Activated naive CD8-positive, alpha-beta T cell (primary cell): ENCODE measurements at regions not wholly inside any gene's neighbourhood (a gene's known extent, or its start where the extent isn't known, plus 50 kb on each side); places are given as distances from the start of the nearest gene placed in this dataset.

ENCODE experiments used
- H3K27ac Mint-ChIP-seq: one replicate; pipeline ENCODE4 v1.8.0; 2021; ENCODE audit warnings: mixed read lengths
- H3K27me3 Mint-ChIP-seq: one replicate; pipeline ENCODE4 v1.8.0; 2021; ENCODE audit warnings: mixed read lengths
- H3K36me3 Mint-ChIP-seq: one replicate; pipeline ENCODE4 v1.8.0; 2021; ENCODE audit warnings: mixed read lengths
- H3K4me1 Mint-ChIP-seq: one replicate; pipeline ENCODE4 v1.8.0; 2021; ENCODE audit warnings: low read depth, mixed read lengths
- H3K4me3 Mint-ChIP-seq: one replicate; pipeline ENCODE4 v1.8.0; 2021; ENCODE audit warnings: mild to moderate bottlenecking, mixed read lengths
- H3K9me3 Mint-ChIP-seq: one replicate; pipeline ENCODE4 v1.8.0; 2021; ENCODE audit warnings: low read depth, mixed read lengths

GRCh38 chr5:159620853-159621540, 290.7 kb upstream of the IL12B start:
- Mint-ChIP-seq H3K4me1 (no peaks in the 10 kb centered on the region), H3K36me3 (peaks cover 10% of the 10 kb centered on the region), H3K27ac (no peak overlapping the region), H3K4me3 (no peak overlapping the region), H3K9me3 (peaks cover 9% of the 10 kb centered on the region), H3K27me3 (peaks cover 5% of the 10 kb centered on the region)

- Mint-ChIP-seq H3K9me3 (no peaks in the 10 kb centered on the region), H3K4me3 (no peak overlapping the region), H3K4me1 (no peaks in the 10 kb centered on the region), H3K36me3 (no peaks in the 10 kb centered on the region), H3K27me3 (peaks cover 3% of the 10 kb centered on the region), H3K27ac (no peak overlapping the region)
These were observed 287.6 kb upstream of the ADRA1B start for GRCh38 chr5:159628703-159629102.

GRCh38 chr5:159629158-159629557, 287.1 kb upstream of the ADRA1B start:
- Mint-ChIP-seq H3K36me3 (no peaks in the 10 kb centered on the region), H3K27ac (no peak overlapping the region), H3K9me3 (no peaks in the 10 kb centered on the region), H3K4me3 (no peak overlapping the region), H3K27me3 (peaks cover 3% of the 10 kb centered on the region), H3K4me1 (no peaks in the 10 kb centered on the region)

DNA sequence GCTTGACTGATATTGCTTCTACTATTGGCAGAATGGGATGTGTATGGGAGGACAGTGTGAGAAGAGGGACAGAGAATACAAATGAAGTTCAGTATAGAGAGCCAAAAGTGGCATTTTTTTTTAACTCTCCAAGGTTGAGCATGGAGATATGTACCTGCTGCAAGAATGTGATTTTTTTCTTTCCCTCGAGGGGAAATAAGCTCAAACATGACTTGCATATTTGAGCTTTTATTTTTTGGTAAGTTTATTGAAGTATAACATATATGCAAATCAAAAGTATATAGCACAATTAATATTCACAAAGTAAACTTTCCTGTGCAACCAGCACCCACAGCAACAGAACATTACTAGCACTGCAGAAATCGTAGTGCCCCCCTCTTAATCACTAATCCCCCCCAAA, 285.7 kb upstream of the ADRA1B start:
- H3K4me3 Mint-ChIP-seq: no peak overlapping the region
- no peak overlapping the region for H3K27ac Mint-ChIP-seq
- no peaks in the 10 kb centered on the region for H3K4me1 Mint-ChIP-seq
- H3K9me3 Mint-ChIP-seq: no peaks in the 10 kb centered on the region
- peaks cover 3% of the 10 kb centered on the region for H3K27me3 Mint-ChIP-seq
- no peaks in the 10 kb centered on the region for H3K36me3 Mint-ChIP-seq

DNA sequence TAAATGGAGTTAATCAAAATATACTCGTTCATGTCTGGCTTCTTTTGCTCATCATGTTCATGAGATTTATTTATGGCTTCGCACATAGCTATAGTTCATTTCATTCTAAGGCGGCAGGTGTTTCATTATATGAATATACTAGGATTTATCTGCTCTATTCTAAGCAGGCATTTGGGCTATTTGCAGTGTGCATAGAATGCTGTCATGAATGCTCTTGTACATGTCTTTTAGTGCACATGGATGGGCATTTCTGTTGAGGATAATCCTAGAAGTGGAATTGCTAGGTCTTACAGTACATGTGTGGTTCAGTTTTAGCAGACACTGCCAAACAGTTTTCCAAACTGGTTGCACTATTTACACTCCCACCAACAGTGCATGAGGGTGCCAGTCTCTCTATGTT, 285.3 kb upstream of the ADRA1B start:
- Mint-ChIP-seq H3K36me3 (no peaks in the 10 kb centered on the region), H3K27me3 (peaks cover 3% of the 10 kb centered on the region), H3K9me3 (no peaks in the 10 kb centered on the region), H3K4me1 (no peaks in the 10 kb centered on the region), H3K4me3 (no peak overlapping the region), H3K27ac (no peak overlapping the region)

DNA sequence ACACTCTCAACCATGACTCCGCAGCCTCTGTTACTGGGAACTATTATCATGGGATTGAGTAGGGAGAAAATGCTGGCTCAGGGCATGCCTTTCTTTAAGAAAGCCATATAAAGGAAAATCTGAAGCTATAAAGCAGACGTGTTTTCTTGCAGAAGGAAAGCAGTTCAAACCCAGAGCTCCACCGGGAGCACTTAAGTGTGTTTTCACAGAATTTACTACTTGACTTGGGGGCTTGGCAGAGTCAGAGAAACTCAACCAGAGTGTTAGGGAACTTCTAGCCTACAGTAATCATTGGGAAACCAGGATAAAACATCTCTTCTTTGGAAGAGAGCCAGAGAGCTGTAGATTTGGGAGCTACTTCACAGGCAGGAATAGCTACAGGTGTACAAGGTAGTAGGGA, 283.4 kb upstream of the ADRA1B start:
- Mint-ChIP-seq H3K27ac (no peak overlapping the region), H3K4me3 (no peak overlapping the region), H3K4me1 (no peaks in the 10 kb centered on the region), H3K27me3 (peaks cover 3% of the 10 kb centered on the region), H3K36me3 (no peaks in the 10 kb centered on the region), H3K9me3 (no peaks in the 10 kb centered on the region)

DNA sequence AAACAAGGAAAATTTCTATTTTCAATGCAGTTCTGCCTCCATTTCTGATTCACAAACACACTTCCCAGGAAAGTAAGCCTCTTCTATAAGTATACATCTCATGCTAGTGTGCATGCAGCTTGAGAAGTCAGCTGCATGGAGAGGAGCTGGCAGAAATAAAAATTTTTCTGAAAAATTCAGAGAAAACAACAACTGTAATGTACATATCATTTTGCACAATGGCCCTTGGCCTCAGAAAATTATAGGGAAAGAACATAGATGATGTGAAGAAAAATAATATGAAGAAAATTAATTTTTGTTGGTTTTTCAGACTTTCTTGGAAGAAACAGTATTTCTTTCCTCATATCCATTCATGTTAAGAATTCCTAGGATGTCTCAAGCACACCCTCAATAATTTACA, 277.8 kb upstream of the ADRA1B start:
- no peaks in the 10 kb centered on the region for H3K9me3 Mint-ChIP-seq
- no peak overlapping the region for H3K4me3 Mint-ChIP-seq
- H3K36me3 Mint-ChIP-seq: no peaks in the 10 kb centered on the region
- peaks cover 3% of the 10 kb centered on the region for H3K27me3 Mint-ChIP-seq
- H3K27ac Mint-ChIP-seq: no peak overlapping the region
- no peaks in the 10 kb centered on the region for H3K4me1 Mint-ChIP-seq

DNA sequence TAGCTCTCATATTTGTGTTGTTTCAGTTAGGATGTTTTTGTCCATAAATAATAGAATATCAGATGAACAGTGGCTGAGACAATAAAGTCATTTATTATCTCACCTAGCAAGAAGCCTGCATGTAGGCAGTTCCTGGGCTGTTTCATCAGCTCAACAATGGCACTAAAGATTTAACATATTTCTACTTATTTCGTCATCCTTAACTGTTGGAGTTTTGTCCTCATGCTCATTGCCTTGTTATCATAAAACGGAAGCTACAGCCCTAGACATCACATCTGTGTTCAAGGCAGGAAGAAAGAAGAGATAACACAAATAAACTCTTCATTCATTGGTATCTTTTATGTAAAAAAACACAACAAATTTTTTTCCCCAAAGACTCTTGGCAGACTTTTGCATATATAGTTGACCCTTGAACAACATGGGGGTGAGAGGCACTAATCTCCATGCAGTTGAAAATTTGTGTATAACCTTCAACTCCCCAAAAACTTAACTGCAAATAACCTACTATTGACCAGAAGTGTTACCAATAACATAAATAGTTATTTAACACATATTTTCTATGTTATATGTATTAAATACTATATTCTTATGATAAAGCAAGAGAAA, 277.2 kb upstream of the ADRA1B start:
- H3K4me1 Mint-ChIP-seq: no peaks in the 10 kb centered on the region
- H3K27me3 Mint-ChIP-seq: peaks cover 3% of the 10 kb centered on the region
- H3K36me3 Mint-ChIP-seq: no peaks in the 10 kb centered on the region
- H3K27ac Mint-ChIP-seq: no peak overlapping the region
- H3K9me3 Mint-ChIP-seq: no peaks in the 10 kb centered on the region
- H3K4me3 Mint-ChIP-seq: no peak overlapping the region

GRCh38 chr5:159639590-159639989, 276.7 kb upstream of the ADRA1B start:
- H3K36me3 Mint-ChIP-seq: no peaks in the 10 kb centered on the region
- H3K27me3 Mint-ChIP-seq: peaks cover 5% of the 10 kb centered on the region
- no peaks in the 10 kb centered on the region for H3K4me1 Mint-ChIP-seq
- no peak overlapping the region for H3K4me3 Mint-ChIP-seq
- no peak overlapping the region for H3K27ac Mint-ChIP-seq
- no peaks in the 10 kb centered on the region for H3K9me3 Mint-ChIP-seq

GRCh38 chr5:159640446-159640845, 275.8 kb upstream of the ADRA1B start:
- no peak overlapping the region for H3K4me3 Mint-ChIP-seq
- H3K27me3 Mint-ChIP-seq: peaks cover 3% of the 10 kb centered on the region

GRCh38 chr5:159640921-159641320, 275.4 kb upstream of the ADRA1B start:
- H3K4me1 Mint-ChIP-seq: no peaks in the 10 kb centered on the region
- H3K27ac Mint-ChIP-seq: no peak overlapping the region
- no peak overlapping the region for H3K4me3 Mint-ChIP-seq
- H3K36me3 Mint-ChIP-seq: no peaks in the 10 kb centered on the region
- no peaks in the 10 kb centered on the region for H3K9me3 Mint-ChIP-seq
- peaks cover 3% of the 10 kb centered on the region for H3K27me3 Mint-ChIP-seq

More at GRCh38 chr5:159640446-159640845, 275.8 kb upstream of the ADRA1B start:
- no peaks in the 10 kb centered on the region for H3K9me3 Mint-ChIP-seq
- no peaks in the 10 kb centered on the region for H3K36me3 Mint-ChIP-seq
- no peak overlapping the region for H3K27ac Mint-ChIP-seq
- no peaks in the 10 kb centered on the region for H3K4me1 Mint-ChIP-seq

DNA sequence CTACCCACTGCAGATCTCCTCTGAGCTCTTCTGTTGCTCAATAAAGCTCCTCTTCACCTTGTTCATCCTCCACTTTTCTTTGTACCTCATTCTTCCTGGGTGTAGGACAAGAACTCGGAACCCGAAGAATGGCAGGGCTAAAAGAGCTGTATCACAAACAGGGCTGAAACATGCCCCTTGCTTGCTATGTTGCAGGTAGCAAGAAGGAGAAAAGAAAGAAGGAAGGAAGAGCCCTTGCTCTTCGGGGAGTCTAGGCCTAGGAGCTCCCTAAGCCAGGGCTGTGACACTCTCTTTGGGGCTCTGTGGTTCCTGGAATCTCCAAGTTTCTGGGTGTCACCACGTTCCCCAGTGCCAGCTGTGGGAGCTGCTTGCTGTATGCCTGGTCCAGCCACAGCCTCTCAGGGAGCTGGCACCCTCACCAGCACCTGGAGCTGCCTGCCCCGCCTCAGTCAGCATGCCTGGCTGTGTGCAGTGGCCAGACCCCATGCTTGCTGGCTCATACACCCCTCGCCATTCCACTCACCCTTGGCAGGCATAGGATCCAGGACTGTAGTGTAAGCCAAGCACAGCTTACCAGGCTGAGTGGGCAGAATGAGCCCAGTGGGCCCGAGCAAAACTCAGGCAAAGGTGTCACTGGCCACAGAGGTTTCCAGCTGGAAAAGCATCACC, 274.8 kb upstream of the ADRA1B start:
- H3K4me1 Mint-ChIP-seq: no peaks in the 10 kb centered on the region
- no peak overlapping the region for H3K27ac Mint-ChIP-seq
- no peaks in the 10 kb centered on the region for H3K36me3 Mint-ChIP-seq
- peaks cover 3% of the 10 kb centered on the region for H3K27me3 Mint-ChIP-seq
- H3K9me3 Mint-ChIP-seq: no peaks in the 10 kb centered on the region
- no peak overlapping the region for H3K4me3 Mint-ChIP-seq

- Mint-ChIP-seq H3K4me1 (no peaks in the 10 kb centered on the region), H3K36me3 (no peaks in the 10 kb centered on the region), H3K4me3 (no peak overlapping the region), H3K27me3 (peaks cover 3% of the 10 kb centered on the region), H3K27ac (no peak overlapping the region), H3K9me3 (no peaks in the 10 kb centered on the region)
These were observed 273.9 kb upstream of the ADRA1B start for GRCh38 chr5:159642379-159642778.

DNA sequence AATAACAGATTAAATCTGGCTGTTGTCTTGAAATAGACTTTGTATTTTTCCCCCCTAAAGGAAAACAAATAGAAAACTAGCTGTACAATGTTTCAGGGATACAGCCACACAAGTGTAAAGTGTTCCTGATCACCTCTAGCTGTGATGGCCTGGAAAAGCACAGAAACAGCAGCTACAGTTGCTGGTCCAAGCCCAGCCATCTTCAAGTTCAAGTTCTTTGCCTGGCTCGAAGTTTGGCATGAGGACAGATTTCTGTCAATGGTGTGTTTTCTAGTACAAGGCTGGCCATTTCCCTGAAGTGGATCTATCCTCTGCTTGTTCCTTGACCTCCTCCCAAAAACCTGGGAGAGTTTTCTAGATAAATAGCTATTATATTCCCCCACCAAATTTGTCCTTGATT, 272.2 kb upstream of the ADRA1B start:
- no peak overlapping the region for H3K4me3 Mint-ChIP-seq
- no peaks in the 10 kb centered on the region for H3K36me3 Mint-ChIP-seq
- H3K9me3 Mint-ChIP-seq: no peaks in the 10 kb centered on the region
- peaks cover 3% of the 10 kb centered on the region for H3K27me3 Mint-ChIP-seq
- H3K4me1 Mint-ChIP-seq: no peaks in the 10 kb centered on the region
- H3K27ac Mint-ChIP-seq: no peak overlapping the region

- H3K27ac Mint-ChIP-seq: no peak overlapping the region
- no peak overlapping the region for H3K4me3 Mint-ChIP-seq
- H3K9me3 Mint-ChIP-seq: no peaks in the 10 kb centered on the region
- H3K36me3 Mint-ChIP-seq: no peaks in the 10 kb centered on the region
- H3K4me1 Mint-ChIP-seq: no peaks in the 10 kb centered on the region
- peaks cover 3% of the 10 kb centered on the region for H3K27me3 Mint-ChIP-seq
These were observed 271.0 kb upstream of the ADRA1B start for GRCh38 chr5:159645179-159645846.
